ENCODE measurements at regions not wholly inside any gene's neighbourhood (a gene's known extent, or its start where the extent isn't known, plus 50 kb on each side); places are given as distances from the start of the nearest gene placed in this dataset.

DNA sequence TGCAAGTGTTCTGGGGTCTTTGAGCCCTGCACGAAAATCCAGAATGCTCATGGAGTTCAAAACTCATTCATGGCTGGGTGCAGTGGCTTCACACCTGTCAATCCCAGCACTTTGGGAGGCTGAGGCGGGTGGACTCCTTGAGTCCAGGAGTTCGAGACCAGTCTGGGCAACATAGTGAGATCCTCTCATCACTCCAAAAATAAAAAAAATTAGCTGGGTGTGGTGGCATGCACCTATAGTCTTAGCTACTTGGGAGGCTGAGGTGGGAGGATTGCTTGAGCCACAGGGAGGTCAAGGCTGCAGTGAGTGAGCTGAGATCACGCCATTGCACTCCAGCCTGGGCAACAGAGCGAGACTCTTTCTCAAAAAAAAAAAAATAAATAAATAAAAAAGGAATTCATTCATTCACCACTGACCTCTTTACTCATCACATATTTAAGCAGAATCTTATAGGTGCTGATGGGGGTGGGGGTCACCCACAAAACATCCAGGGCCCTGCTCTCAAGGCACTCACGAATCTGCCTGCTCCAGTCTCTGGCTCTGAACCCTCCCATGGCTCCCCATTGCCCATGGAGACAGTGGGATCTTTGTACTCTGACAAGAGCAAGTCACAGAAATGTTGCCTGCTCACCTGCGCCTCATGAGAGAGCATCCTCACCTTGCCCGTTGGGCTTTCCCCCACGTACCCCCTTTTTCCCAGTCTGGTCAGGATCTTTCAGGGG is 76.7 kb upstream of the IER5L start:
- TF ChIP-seq CTCF (IDR thresholded peaks at IDR 0.05; ENCODE audit: control extremely low read depth in 1 of 3, insufficient read depth in 1 of 3, low read depth in 1 of 3, low read length in 3 of 3) (no peak), BACH1 (IDR thresholded peaks at IDR 0.05; ENCODE audit: low read length) (no peak), EP300 (IDR thresholded peaks at IDR 0.05; ENCODE audit: borderline replicate concordance in 1 of 2, low read depth in 2 of 2, low read length in 2 of 2) (no peak), CHD2 (IDR thresholded peaks at IDR 0.05; ENCODE audit: low read length) (no peak), JUN (IDR thresholded peaks at IDR 0.05; ENCODE audit: low read depth, low read length) (no peak), ATF3 (IDR thresholded peaks at IDR 0.05; ENCODE audit: insufficient read depth, low read depth, low read length) (no peak)
